GOT3 (cell line): ENCODE measurements at regions not wholly inside any gene's neighbourhood (a gene's known extent, or its start where the extent isn't known, plus 50 kb on each side); places are given as distances from the start of the nearest gene placed in this dataset.
"Not testable (repeated sequence)": the region's sequence is repeated elsewhere in the genome, so short reads cannot be mapped to it uniquely, and the experiment has no call there.

Experiments used
- DNase-seq: peaks from one replicate; lab custom pipeline; 2025; ENCODE audit warnings: mixed read lengths; lab: John Stamatoyannopoulos, UW

GRCh38 chr5:174793684-174794328, 69.4 kb downstream of the MSX2 start:
- DNase-seq, result peak; percentile 42

GRCh38 chr5:174793076-174793475, 68.7 kb downstream of the MSX2 start:
- no peak for DNase-seq

DNA sequence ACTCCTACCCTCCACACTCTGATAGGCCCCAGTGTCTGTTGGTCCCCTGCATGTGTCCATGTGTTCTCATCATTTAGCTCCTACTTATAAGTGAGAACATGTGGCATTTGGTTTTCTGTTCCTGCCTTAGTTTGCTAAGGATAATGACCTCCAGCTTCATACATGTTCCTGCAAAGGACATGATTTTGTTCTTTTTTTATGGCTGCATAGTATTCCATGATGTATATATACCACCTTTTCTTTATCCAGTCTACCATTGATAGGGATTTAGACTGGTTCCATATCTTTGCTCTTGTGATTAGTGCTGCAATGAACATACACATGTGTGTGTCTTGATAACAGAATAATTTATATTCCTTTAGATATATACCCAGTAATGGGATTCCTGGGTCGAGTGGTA, 67.9 kb downstream of the MSX2 start:
- DNase-seq, result not testable (repeated sequence)

GRCh38 chr5:174790906-174791305, 66.5 kb downstream of the MSX2 start:
- DNase-seq, result no peak

- DNase-seq, result no peak
Observed at GRCh38 chr5:174789596-174789995, 65.2 kb downstream of the MSX2 start.

- DNase-seq, result no peak
Observed at GRCh38 chr5:174785120-174785680, 60.8 kb downstream of the MSX2 start.
